ENCODE measurements at regions not wholly inside any gene's neighbourhood (a gene's known extent, or its start where the extent isn't known, plus 50 kb on each side); places are given as distances from the start of the nearest gene placed in this dataset.

- no peak for DNase-seq (ENCODE audit: low read depth in 1 of 2, low spot score in 1 of 2)
- no peak overlapping the region for H3K27ac ChIP-seq (replicated peaks)
- no peak for TF ChIP-seq SPI1 (IDR thresholded peaks at IDR 0.05; ENCODE audit: borderline replicate concordance, low read depth)
- TF ChIP-seq, protein P1, sequence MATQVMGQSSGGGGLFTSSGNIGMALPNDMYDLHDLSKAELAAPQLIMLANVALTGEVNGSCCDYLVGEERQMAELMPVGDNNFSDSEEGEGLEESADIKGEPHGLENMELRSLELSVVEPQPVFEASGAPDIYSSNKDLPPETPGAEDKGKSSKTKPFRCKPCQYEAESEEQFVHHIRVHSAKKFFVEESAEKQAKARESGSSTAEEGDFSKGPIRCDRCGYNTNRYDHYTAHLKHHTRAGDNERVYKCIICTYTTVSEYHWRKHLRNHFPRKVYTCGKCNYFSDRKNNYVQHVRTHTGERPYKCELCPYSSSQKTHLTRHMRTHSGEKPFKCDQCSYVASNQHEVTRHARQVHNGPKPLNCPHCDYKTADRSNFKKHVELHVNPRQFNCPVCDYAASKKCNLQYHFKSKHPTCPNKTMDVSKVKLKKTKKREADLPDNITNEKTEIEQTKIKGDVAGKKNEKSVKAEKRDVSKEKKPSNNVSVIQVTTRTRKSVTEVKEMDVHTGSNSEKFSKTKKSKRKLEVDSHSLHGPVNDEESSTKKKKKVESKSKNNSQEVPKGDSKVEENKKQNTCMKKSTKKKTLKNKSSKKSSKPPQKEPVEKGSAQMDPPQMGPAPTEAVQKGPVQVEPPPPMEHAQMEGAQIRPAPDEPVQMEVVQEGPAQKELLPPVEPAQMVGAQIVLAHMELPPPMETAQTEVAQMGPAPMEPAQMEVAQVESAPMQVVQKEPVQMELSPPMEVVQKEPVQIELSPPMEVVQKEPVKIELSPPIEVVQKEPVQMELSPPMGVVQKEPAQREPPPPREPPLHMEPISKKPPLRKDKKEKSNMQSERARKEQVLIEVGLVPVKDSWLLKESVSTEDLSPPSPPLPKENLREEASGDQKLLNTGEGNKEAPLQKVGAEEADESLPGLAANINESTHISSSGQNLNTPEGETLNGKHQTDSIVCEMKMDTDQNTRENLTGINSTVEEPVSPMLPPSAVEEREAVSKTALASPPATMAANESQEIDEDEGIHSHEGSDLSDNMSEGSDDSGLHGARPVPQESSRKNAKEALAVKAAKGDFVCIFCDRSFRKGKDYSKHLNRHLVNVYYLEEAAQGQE (IDR thresholded peaks at IDR 0.05; ENCODE audit: insufficient replicate concordance, low read depth), result no peak
- TF ChIP-seq CTCF (IDR thresholded peaks at IDR 0.05; ENCODE audit: insufficient read depth, low read length), result no peak
- TF ChIP-seq GABPA (IDR thresholded peaks at IDR 0.05; ENCODE audit: low read depth), result no peak
- TF ChIP-seq POLR2AphosphoS5 (IDR thresholded peaks at IDR 0.05; ENCODE audit: low read depth), result no peak
- no peak overlapping the region for H3K4me3 ChIP-seq (replicated peaks; ENCODE audit: insufficient read depth, low read length)
- no peaks in the 10 kb centered on the region for H3K27me3 ChIP-seq (ENCODE audit: insufficient read depth, poor library complexity, severe bottlenecking)
Observed at GRCh38 chr4:72975488-72975784, 94.1 kb downstream of the COX18 start.

- peak in 1 of 2 experiments; percentile 26 for DNase-seq (ENCODE audit: low read depth in 1 of 2, low spot score in 1 of 2)
- no peak for TF ChIP-seq POLR2AphosphoS5 (IDR thresholded peaks at IDR 0.05; ENCODE audit: low read depth)
- TF ChIP-seq, protein P1 (IDR thresholded peaks at IDR 0.05; ENCODE audit: insufficient replicate concordance, low read depth), result no peak
- TF ChIP-seq SPI1 (IDR thresholded peaks at IDR 0.05; ENCODE audit: borderline replicate concordance, low read depth), result peak; percentile 90
- Histone ChIP-seq H3K4me3 (replicated peaks; ENCODE audit: insufficient read depth, low read length) (no peak overlapping the region), H3K27me3 (ENCODE audit: insufficient read depth, poor library complexity, severe bottlenecking) (no peaks in the 10 kb centered on the region), H3K27ac (replicated peaks) (no peak overlapping the region)
Observed at GRCh38 chr4:72974694-72975487, 94.6 kb downstream of the COX18 start.

- no peaks in the 10 kb centered on the region for H3K27me3 ChIP-seq (ENCODE audit: insufficient read depth, poor library complexity, severe bottlenecking)
- no peak for DNase-seq (ENCODE audit: low read depth in 1 of 2, low spot score in 1 of 2)
- no peak overlapping the region for H3K27ac ChIP-seq (replicated peaks)
- no peak overlapping the region for H3K4me3 ChIP-seq (replicated peaks; ENCODE audit: insufficient read depth, low read length)
- no peak for TF ChIP-seq CTCF (IDR thresholded peaks at IDR 0.05; ENCODE audit: insufficient read depth, low read length)
- TF ChIP-seq SPI1 (IDR thresholded peaks at IDR 0.05; ENCODE audit: borderline replicate concordance, low read depth), result no peak
- TF ChIP-seq, protein P1 (IDR thresholded peaks at IDR 0.05; ENCODE audit: insufficient replicate concordance, low read depth), result no peak
- TF ChIP-seq POLR2AphosphoS5 (IDR thresholded peaks at IDR 0.05; ENCODE audit: low read depth), result no peak
- TF ChIP-seq GABPA (IDR thresholded peaks at IDR 0.05; ENCODE audit: low read depth), result no peak
Observed at GRCh38 chr4:72971572-72971971, 97.9 kb downstream of the COX18 start.
